HG03575 (cell line): ENCODE measurements at regions not wholly inside any gene's neighbourhood (a gene's known extent, or its start where the extent isn't known, plus 50 kb on each side); places are given as distances from the start of the nearest gene placed in this dataset.

Experiments
- ATAC-seq: cut with Tn5 transposase; IDR thresholded peaks from one replicate; pipeline ENCODE4 v1.9.1; 2021; ENCODE audit not compliant: unreplicated experiment, insufficient number of reproducible peaks, low FRiP score; ENCODE audit errors: extremely low read depth

DNA sequence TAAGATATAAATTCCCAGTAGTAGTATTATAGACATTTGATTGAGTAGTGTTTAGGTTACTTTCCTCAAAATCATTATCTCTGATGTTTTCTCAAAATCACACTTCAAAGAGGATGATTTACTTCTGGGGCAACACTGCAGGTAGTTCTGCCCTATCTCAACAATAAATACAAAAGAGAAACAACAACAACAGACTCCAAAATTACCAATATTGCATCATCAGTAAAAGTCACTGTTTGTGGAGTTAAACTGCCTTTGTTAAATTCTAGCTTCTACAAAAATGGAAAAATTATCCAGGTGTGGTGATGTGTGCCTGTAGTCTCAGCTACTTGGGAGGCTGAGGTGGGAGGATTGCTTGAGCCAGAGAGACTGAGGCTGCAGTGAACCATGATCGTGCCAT lies 637.6 kb upstream of the ZNF608 start:
- no peak for ATAC-seq

GRCh38 chr5:125390326-125390725 lies 643.9 kb upstream of the ZNF608 start:
- no peak for ATAC-seq

- no peak for ATAC-seq
Measured at GRCh38 chr5:125393221-125393815, 646.9 kb upstream of the ZNF608 start.

DNA sequence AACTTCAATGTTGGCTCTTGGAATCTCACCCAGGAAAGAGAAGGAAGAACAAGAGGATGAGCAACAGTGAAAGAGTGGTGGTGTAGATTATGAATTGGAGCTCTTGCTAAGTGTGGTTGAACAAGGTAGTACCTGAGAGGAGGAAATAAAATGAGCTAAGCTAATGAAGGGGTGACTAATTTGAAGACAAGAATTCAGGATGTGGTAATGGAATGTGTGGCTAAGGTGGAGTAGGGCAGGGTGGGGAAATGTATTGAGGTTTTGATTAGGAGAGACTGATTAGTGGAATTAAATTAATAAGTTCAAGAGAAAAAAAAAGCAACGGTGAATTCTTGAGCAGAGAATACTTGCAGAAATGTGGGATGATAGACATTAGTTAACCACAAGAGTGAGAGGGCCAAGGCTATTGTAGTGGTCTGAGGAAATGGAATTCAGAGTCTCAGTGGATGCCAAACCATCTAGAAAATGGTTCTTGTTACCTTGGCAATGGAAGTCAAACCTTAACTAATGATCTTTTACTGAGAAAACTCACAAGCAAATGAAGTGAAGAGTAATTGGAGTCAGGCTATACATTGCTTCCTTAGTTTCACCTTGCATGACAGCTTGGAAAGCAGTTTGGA lies 648.3 kb upstream of the ZNF608 start:
- ATAC-seq, result no peak

- ATAC-seq, result no peak
Measured at GRCh38 chr5:125396462-125396861, 650.0 kb upstream of the ZNF608 start.

GRCh38 chr5:125398466-125398865 lies 652.0 kb upstream of the ZNF608 start:
- no peak for ATAC-seq

DNA sequence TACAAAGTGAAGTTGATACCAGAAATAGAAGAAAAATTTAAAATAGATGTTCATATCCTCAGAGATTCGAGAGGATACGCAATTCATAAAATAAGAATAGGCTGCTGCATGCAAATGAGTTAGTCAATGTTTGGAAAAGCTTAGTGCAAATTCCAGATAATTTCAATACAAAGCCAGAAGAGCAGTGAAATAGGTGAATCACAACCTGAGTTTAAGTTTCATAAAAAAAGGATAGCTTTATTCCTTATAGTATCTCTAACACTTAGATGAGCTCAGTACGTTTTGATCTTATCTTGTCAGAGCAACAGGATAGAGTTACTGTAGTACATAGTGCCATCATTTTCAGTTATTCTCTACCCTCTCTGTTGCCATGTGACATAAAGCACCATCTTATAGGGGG lies 653.4 kb upstream of the ZNF608 start:
- ATAC-seq, result no peak

DNA sequence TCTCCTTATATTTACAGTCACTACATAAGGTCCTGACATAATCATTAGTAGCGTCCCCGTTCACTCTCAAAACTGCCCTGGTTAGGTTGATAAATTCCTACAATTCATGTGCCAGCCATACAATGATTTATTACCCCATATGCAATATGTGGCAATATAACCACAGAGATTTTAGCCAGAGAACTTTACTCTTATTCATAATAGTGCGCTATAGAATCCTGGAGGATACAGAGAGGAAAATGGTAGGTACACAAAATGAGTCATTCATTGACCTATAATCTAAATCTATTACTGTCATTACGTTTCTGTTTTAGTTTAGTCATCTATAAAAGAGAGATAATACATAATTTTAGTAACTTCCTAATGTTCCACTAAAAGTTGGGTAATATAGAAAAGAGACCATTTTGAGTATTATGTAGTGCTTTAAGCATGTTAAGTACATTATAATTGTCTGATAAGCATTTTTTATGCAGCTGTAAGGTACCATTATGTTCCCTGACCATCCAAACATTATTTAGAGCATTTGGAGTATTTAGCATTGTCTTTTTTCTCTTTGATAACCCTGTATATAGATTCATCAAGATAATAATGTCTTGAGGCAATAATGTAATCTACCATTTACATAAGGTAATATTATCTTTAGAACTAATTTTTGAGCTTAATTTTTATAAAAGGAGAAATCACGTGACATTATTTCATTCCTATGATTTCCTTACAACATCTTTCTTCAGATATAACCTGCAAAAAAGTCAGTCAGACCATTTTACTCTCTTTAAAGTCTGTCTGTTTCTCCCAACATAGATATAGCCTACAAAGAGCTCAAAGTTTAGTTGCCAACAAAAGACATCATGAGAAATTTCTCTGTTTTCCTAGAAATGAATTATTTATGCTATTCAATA lies 655.5 kb upstream of the ZNF608 start:
- ATAC-seq, result no peak

GRCh38 chr5:125402787-125403186 lies 656.3 kb upstream of the ZNF608 start:
- no peak for ATAC-seq

- ATAC-seq, result no peak
Measured at GRCh38 chr5:125404056-125404455, 657.6 kb upstream of the ZNF608 start.

DNA sequence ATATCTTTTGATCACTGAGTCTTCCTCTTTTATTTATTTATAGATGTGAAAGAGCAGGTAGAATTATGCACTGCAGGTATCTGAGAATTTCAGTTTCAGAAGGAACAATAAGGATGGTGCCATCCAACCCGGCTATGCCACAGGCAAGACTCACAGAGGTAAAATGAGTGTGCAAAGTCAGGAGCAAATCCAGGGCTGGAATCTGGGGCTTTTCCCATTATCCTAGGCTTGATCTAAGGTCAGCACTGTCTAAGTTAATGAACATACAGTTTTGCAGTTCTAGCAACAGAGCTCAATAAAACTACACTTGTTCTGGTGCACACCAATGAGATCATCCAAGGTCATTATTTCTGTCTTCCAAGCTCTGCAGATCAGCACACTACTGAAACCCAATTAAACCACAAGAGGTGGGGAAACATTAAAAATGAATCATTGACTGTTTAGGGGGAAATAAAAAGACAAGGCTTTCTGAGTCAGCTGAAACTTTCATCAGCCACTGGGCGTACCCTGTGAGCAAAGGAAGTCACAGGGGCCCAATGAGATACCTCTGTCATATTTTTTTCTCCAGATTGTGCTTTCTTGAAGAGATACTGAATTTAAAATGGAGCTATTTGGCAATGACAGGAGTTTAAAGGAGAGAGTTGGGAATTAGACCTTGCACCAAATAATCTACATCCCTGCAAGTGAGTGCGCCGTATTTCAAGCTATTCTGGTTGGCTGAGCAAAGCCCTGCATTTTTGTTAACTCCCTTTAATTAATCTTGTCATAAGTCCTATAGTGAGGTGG lies 662.2 kb upstream of the ZNF608 start:
- peak; percentile 32 for ATAC-seq

DNA sequence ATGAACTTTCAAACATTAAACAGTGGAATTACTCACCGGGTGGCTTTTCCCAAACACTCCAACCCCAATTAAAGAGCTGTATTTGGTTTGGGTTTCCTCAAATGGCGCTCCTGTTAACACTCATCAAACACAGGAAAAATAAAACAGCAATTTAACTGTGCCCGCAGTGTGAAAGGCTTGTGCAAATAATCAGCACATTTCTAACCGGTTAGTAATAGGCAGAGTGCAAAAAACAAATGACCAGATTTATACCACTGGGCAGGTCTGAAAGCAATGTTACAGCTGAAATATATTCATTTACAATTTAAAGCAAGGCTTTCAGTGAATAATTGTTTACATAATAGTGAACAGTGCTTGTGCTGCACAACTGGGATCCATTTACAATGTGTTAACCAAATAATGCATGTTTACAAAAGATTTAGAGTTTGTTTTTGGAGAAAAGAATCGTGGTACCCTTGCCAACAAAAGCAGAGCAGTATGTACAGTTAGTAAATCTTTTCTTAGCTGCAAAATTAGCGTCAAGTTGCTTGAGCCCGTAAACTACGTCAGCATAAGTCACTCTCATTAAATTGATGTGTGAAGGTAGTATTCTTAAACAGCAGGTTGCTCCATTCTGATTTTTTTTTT lies 662.9 kb upstream of the ZNF608 start:
- no peak for ATAC-seq

- no peak for ATAC-seq
Measured at GRCh38 chr5:125409861-125410536, 663.6 kb upstream of the ZNF608 start.

GRCh38 chr5:125410537-125411070 lies 664.2 kb upstream of the ZNF608 start:
- ATAC-seq, result no peak

GRCh38 chr5:125411071-125411743 lies 664.8 kb upstream of the ZNF608 start:
- peak; percentile 50 for ATAC-seq

GRCh38 chr5:125411744-125412560 lies 665.5 kb upstream of the ZNF608 start:
- ATAC-seq, result peak; percentile 37
